Neuronal stem cell (in vitro differentiated cells): ENCODE measurements at regions not wholly inside any gene's neighbourhood (a gene's known extent, or its start where the extent isn't known, plus 50 kb on each side); places are given as distances from the start of the nearest gene placed in this dataset.

Source experiments
- DNase-seq: peaks from one replicate; pipeline ENCODE4 v3.0.0-alpha.2; 2013; ENCODE audit warnings: low spot score
- H2AFZ ChIP-seq: one replicate; pipeline ENCODE4 v1.6.1; 2013; ENCODE audit warnings: mild to moderate bottlenecking, low read length, inconsistent platforms
- H2AK5ac ChIP-seq: 2 replicates; pipeline ENCODE4 v1.6.1; 2013; ENCODE audit warnings: low read depth, mild to moderate bottlenecking, inconsistent platforms, low read length, moderate library complexity, mixed read lengths
- H2BK120ac ChIP-seq: 2 replicates; pipeline ENCODE4 v1.6.1; 2013; ENCODE audit warnings: low read depth, mild to moderate bottlenecking, inconsistent platforms, low read length, moderate library complexity, mixed read lengths
- H2BK12ac ChIP-seq: one replicate; pipeline ENCODE4 v1.6.1; 2013; ENCODE audit warnings: low read length, inconsistent platforms
- H2BK15ac ChIP-seq: 2 replicates; pipeline ENCODE4 v1.6.1; 2013; ENCODE audit warnings: mild to moderate bottlenecking, low read length, inconsistent platforms, mixed read lengths
- H2BK5ac ChIP-seq: one replicate; pipeline ENCODE4 v1.6.1; 2013; ENCODE audit warnings: inconsistent platforms, mild to moderate bottlenecking, low read length, moderate library complexity
- H3K14ac ChIP-seq: one replicate; pipeline ENCODE4 v1.6.1; 2013; ENCODE audit warnings: low read length, inconsistent platforms
- H3K18ac ChIP-seq: 2 replicates; pipeline ENCODE4 v1.6.1; 2013; ENCODE audit warnings: low read length, inconsistent platforms
- H3K23ac ChIP-seq: 2 replicates; pipeline ENCODE4 v1.6.1; 2013; ENCODE audit warnings: low read depth, mild to moderate bottlenecking, mixed read lengths, low read length, inconsistent platforms; ENCODE audit not compliant: poor library complexity
- H3K27ac ChIP-seq: replicated peaks from 3 replicates; pipeline ENCODE4 v1.5.1; 2013; ENCODE audit warnings: low read length, inconsistent platforms
- H3K27me3 ChIP-seq, 3 experiments: 2 replicates each; pipeline ENCODE4 v1.6.1; 2013; ENCODE audit warnings: low read length in 3 of 3, mild to moderate bottlenecking in 2 of 3, inconsistent platforms in 1 of 3, low read depth in 1 of 3, mixed read lengths in 1 of 3, moderate library complexity in 1 of 3; ENCODE audit not compliant: control insufficient read depth in 3 of 3, insufficient read depth in 3 of 3
- H3K36me3 ChIP-seq, 2 donors: replicated peaks in 1 of 2; 2 replicates each; pipeline ENCODE4 v1.6.1; 2013; ENCODE audit warnings: low read length in 2 of 2; ENCODE audit not compliant: control insufficient read depth in 2 of 2, insufficient read depth in 2 of 2
- H3K4ac ChIP-seq: 2 replicates; pipeline ENCODE4 v1.6.1; 2013; ENCODE audit warnings: inconsistent platforms, mild to moderate bottlenecking, low read length, moderate library complexity
- H3K4me1 ChIP-seq, 2 donors: 1 replicate in 1 of 2; 2 replicates in 1 of 2; pipeline ENCODE4 v1.6.1; 2013; ENCODE audit warnings: low read length in 2 of 2, low read depth in 1 of 2; ENCODE audit not compliant: control insufficient read depth in 2 of 2, insufficient read depth in 1 of 2
- H3K4me2 ChIP-seq: one replicate; pipeline ENCODE4 v1.6.1; 2013; ENCODE audit warnings: mild to moderate bottlenecking, low read length, inconsistent platforms; ENCODE audit not compliant: insufficient read depth, poor library complexity, severe bottlenecking
- H3K4me3 ChIP-seq, 2 donors: 2 replicates each; pipeline ENCODE4 v1.5.1; 2013; ENCODE audit warnings: low read length in 2 of 2, mild to moderate bottlenecking in 2 of 2, inconsistent platforms in 1 of 2, moderate library complexity in 1 of 2
- H3K79me1 ChIP-seq: one replicate; pipeline ENCODE4 v1.6.1; 2013; ENCODE audit warnings: low read depth, mild to moderate bottlenecking, inconsistent platforms, low read length, moderate library complexity
- H3K9ac ChIP-seq: one replicate; pipeline ENCODE4 v1.6.1; 2013; ENCODE audit warnings: mild to moderate bottlenecking, low read depth, low read length, inconsistent platforms; ENCODE audit not compliant: poor library complexity
- H3K9me3 ChIP-seq, 2 donors: replicated peaks in 1 of 2; 2 replicates each; pipeline versions ENCODE3 to v1.6.1; 2013; ENCODE audit warnings: low read length in 2 of 2, mild to moderate bottlenecking in 2 of 2, inconsistent platforms in 1 of 2, low read depth in 1 of 2, mixed read lengths in 1 of 2, moderate library complexity in 1 of 2; ENCODE audit not compliant: control insufficient read depth in 2 of 2, insufficient read depth in 1 of 2
- H4K8ac ChIP-seq: one replicate; pipeline ENCODE4 v1.6.1; 2013; ENCODE audit warnings: low read depth, mild to moderate bottlenecking, inconsistent platforms, low read length, moderate library complexity
- H4K91ac ChIP-seq: one replicate; pipeline ENCODE4 v1.6.1; 2013; ENCODE audit warnings: low read length, low read depth, mild to moderate bottlenecking, inconsistent platforms; ENCODE audit not compliant: poor library complexity
- WGBS, 2 donors: extraction: QIAGEN DNeasy Blood & Tissue Kit; methylation state at CpG; one replicate each; pipeline ENCODE4 v1.1.7; 2013; ENCODE audit warnings: missing lambda C conversion rate in 2 of 2, mixed read lengths in 1 of 2; ENCODE audit not compliant: insufficient read length in 2 of 2, insufficient replicate concordance in 1 of 2; ENCODE audit errors: extremely low coverage in 2 of 2; 5-methylcytosine and 5-hydroxymethylcytosine counted together

- Histone ChIP-seq H3K4me2 (no peak overlapping the region), H3K79me1 (no peaks in the 10 kb centered on the region), H3K27ac (no peak overlapping the region), H3K9ac (no peak overlapping the region), H3K36me3 (no peaks in the 10 kb centered on the region), H3K27me3 (no peaks in the 10 kb centered on the region), H3K9me3 (no peaks in the 10 kb centered on the region), H2BK120ac (no peak overlapping the region), H2BK15ac (no peak overlapping the region), H4K91ac (no peak overlapping the region), H3K4ac (no peak overlapping the region), H3K4me3 (no peak overlapping the region), H2BK5ac (no peak overlapping the region), H2BK12ac (no peak overlapping the region), H3K14ac (no peak overlapping the region), H2AK5ac (no peak overlapping the region), H4K8ac (no peak overlapping the region), H3K23ac (no peak overlapping the region), H2AFZ (no peak overlapping the region), H3K18ac (no peak overlapping the region), H3K4me1 (no peaks in the 10 kb centered on the region)
- DNase-seq, result no peak
- WGBS, 2 donors, result no CpG with 5 or more reads among the region's 1 CpG
Observed at GRCh38 chr12:87303396-87304012, 725.7 kb downstream of the C12orf50 start.

DNA sequence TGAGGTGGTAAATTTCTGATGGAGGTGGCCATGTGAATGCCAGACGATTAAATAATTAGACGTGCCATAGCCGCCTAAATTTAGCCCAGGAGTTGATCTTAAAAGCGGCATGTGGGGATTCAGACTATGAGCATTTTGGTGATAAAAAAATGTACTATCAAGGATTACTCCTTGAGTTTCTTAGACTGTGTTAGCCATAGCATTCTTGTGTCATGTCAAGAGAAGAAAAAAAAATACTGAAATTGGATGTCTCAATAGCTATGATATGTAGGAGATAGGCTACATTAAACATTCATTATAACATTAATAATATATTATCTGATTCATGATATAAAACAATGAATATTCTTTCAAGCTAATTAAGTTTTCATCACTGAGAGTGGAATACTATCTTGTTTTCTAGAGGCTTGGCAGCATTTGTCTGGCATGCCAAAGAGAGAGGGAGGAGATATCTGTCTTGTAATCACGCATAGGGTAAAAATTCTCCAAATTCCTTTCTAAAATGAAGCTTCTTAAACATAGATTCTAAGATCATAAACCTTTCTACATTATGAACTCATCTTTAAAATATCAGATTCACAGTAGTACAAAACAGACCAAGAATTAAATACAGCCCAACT lies 727.0 kb downstream of the C12orf50 start:
- no peak overlapping the region for H4K8ac ChIP-seq
- no peak overlapping the region for H3K4me3 ChIP-seq
- no peak overlapping the region for H3K9ac ChIP-seq
- H3K14ac ChIP-seq, result no peak overlapping the region
- no peak overlapping the region for H3K23ac ChIP-seq
- no peaks in the 10 kb centered on the region for H3K79me1 ChIP-seq
- no peak overlapping the region for H3K4me2 ChIP-seq
- H3K36me3 ChIP-seq, result no peaks in the 10 kb centered on the region
- no peak overlapping the region for H2BK12ac ChIP-seq
- no peak for DNase-seq
- H2BK15ac ChIP-seq, result no peak overlapping the region
- no peak overlapping the region for H3K18ac ChIP-seq
- no peak overlapping the region for H4K91ac ChIP-seq
- no peaks in the 10 kb centered on the region for H3K9me3 ChIP-seq
- no peak overlapping the region for H2BK5ac ChIP-seq
- H3K27me3 ChIP-seq, result no peaks in the 10 kb centered on the region
- H3K27ac ChIP-seq, result no peak overlapping the region
- H3K4me1 ChIP-seq, result no peaks in the 10 kb centered on the region
- no CpG with 5 or more reads among the region's 5 CpGs for WGBS, 2 donors
- no peak overlapping the region for H2AK5ac ChIP-seq
- no peak overlapping the region for H2AFZ ChIP-seq
- no peak overlapping the region for H3K4ac ChIP-seq
- no peak overlapping the region for H2BK120ac ChIP-seq

- Histone ChIP-seq H3K14ac (no peak overlapping the region), H3K4me2 (no peak overlapping the region), H2BK120ac (no peak overlapping the region), H3K18ac (no peak overlapping the region), H3K23ac (no peak overlapping the region), H3K27ac (no peak overlapping the region), H4K8ac (no peak overlapping the region), H3K36me3 (no peaks in the 10 kb centered on the region), H3K27me3 (no peaks in the 10 kb centered on the region), H2BK15ac (no peak overlapping the region), H3K4me3 (no peak overlapping the region), H3K9me3 (peaks cover 0 to 2% of the 10 kb centered on the region in 2 donors), H2BK5ac (no peak overlapping the region), H4K91ac (no peak overlapping the region), H2AK5ac (no peak overlapping the region), H3K4ac (no peak overlapping the region), H3K79me1 (no peaks in the 10 kb centered on the region), H2AFZ (no peak overlapping the region), H3K4me1 (no peaks in the 10 kb centered on the region), H3K9ac (no peak overlapping the region), H2BK12ac (no peak overlapping the region)
- no peak for DNase-seq
Observed at GRCh38 chr12:87290505-87290904, 738.7 kb downstream of the C12orf50 start.

- H3K36me3 ChIP-seq, result no peaks in the 10 kb centered on the region
- H3K4me2 ChIP-seq, result no peak overlapping the region
- H3K79me1 ChIP-seq, result no peaks in the 10 kb centered on the region
- H3K27ac ChIP-seq, result no peak overlapping the region
- H2BK15ac ChIP-seq, result no peak overlapping the region
- no peak overlapping the region for H3K14ac ChIP-seq
- no peak overlapping the region for H3K9ac ChIP-seq
- no peaks in the 10 kb centered on the region for H3K4me1 ChIP-seq
- no peak overlapping the region for H2BK120ac ChIP-seq
- no peaks in the 10 kb centered on the region for H3K27me3 ChIP-seq
- H2BK5ac ChIP-seq, result no peak overlapping the region
- no peak overlapping the region for H3K23ac ChIP-seq
- no peak overlapping the region for H3K18ac ChIP-seq
- H2BK12ac ChIP-seq, result no peak overlapping the region
- H4K91ac ChIP-seq, result no peak overlapping the region
- H3K4ac ChIP-seq, result no peak overlapping the region
- peaks cover 0 to 2% of the 10 kb centered on the region in 2 donors for H3K9me3 ChIP-seq
- H3K4me3 ChIP-seq, result no peak overlapping the region
- no peak overlapping the region for H2AK5ac ChIP-seq
- H2AFZ ChIP-seq, result no peak overlapping the region
- DNase-seq, result no peak
- H4K8ac ChIP-seq, result no peak overlapping the region
Observed at GRCh38 chr12:87283886-87284285, 745.3 kb downstream of the C12orf50 start.
